ENCODE measurements at regions not wholly inside any gene's neighbourhood (a gene's known extent, or its start where the extent isn't known, plus 50 kb on each side); places are given as distances from the start of the nearest gene placed in this dataset.

DNA sequence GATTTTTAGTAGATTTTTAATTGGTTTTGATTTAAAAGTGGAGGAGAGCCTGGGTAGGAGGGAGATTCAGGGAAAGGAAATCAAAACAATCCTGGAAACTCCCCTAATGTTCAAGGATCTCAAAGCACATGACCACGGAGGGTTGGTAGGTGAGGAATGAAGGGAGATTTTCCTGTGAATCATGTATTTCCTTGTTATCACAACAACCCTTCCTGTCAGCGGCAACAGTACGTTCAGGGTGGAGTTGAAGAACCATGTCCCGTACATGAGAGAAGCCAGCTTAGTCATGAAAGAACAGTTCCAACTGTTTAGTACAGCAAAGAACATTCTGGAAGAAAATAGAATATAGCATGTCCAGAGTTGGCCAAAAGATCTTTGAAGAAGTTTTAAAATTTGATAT, 79.4 kb upstream of the SCAF8 start:
- no peaks in the 10 kb centered on the region for H3K9me3 ChIP-seq (ENCODE audit: control insufficient read depth in 4 of 4, insufficient read depth in 3 of 4, low read length in 3 of 4)
- no peaks in the 10 kb centered on the region for H3K36me3 ChIP-seq (ENCODE audit: control insufficient read depth in 4 of 4, insufficient read depth in 4 of 4, low read length in 4 of 4)
- H3K9ac ChIP-seq (ENCODE audit: insufficient read depth in 1 of 2, low read length in 2 of 2): peak overlapping the region in 1 of 2 donors; percentile 14
- H3K4me1 ChIP-seq (ENCODE audit: control insufficient read depth in 5 of 5, insufficient read depth in 5 of 5, low read length in 5 of 5): peaks cover 2 to 11% (median 6%) of the 10 kb centered on the region in 5 donors
- 29 to 43% methylated on average over 4 of the region's 4 CpGs for WGBS, 2 donors
- ATAC-seq (ENCODE audit: insufficient read depth, low FRiP score): peak; percentile 80
- H3K27ac ChIP-seq (ENCODE audit: low read depth in 1 of 2, low read length in 1 of 2): peak overlapping the region in 1 of 2 donors; percentile 21
- peak in 2 of 3 donors; percentile 40 to 41 for DNase-seq
- TF ChIP-seq, protein P1, sequence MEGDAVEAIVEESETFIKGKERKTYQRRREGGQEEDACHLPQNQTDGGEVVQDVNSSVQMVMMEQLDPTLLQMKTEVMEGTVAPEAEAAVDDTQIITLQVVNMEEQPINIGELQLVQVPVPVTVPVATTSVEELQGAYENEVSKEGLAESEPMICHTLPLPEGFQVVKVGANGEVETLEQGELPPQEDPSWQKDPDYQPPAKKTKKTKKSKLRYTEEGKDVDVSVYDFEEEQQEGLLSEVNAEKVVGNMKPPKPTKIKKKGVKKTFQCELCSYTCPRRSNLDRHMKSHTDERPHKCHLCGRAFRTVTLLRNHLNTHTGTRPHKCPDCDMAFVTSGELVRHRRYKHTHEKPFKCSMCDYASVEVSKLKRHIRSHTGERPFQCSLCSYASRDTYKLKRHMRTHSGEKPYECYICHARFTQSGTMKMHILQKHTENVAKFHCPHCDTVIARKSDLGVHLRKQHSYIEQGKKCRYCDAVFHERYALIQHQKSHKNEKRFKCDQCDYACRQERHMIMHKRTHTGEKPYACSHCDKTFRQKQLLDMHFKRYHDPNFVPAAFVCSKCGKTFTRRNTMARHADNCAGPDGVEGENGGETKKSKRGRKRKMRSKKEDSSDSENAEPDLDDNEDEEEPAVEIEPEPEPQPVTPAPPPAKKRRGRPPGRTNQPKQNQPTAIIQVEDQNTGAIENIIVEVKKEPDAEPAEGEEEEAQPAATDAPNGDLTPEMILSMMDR (IDR thresholded peaks at IDR 0.05; ENCODE audit: control extremely low read depth, extremely low read depth): no peak
- H3K4me3 ChIP-seq: no peak overlapping the region
- no peaks in the 10 kb centered on the region for H3K27me3 ChIP-seq (ENCODE audit: control insufficient read depth in 3 of 3, insufficient read depth in 3 of 3, low read length in 2 of 3)

DNA sequence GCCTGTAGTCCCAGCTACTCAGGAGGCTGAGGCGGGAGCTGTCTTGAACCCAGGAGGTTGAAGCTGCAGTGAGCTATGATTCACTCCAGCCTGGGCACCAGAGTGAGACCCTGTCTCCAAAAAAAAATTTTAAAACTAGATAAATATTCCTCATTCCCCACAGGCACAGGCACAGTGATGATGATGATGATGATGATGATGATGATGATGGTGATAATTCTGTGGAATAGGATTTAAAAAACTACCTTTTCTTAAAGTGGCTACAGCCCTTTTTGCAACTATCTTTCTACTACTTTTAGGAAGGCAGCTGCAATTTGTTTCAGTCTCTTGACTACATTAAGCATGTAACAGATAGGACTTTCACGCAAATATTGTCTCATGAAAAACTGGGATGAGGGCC, 76.6 kb upstream of the SCAF8 start:
- Histone ChIP-seq H3K4me1 (ENCODE audit: control insufficient read depth in 5 of 5, insufficient read depth in 5 of 5, low read length in 5 of 5) (peaks cover 0 to 11% (median 3%) of the 10 kb centered on the region in 5 donors), H3K9me3 (ENCODE audit: control insufficient read depth in 4 of 4, insufficient read depth in 3 of 4, low read length in 3 of 4) (no peaks in the 10 kb centered on the region), H3K36me3 (ENCODE audit: control insufficient read depth in 4 of 4, insufficient read depth in 4 of 4, low read length in 4 of 4) (no peaks in the 10 kb centered on the region), H3K9ac (ENCODE audit: insufficient read depth in 1 of 2, low read length in 2 of 2) (no peak overlapping the region), H3K27me3 (ENCODE audit: control insufficient read depth in 3 of 3, insufficient read depth in 3 of 3, low read length in 2 of 3) (no peaks in the 10 kb centered on the region), H3K27ac (ENCODE audit: low read depth in 1 of 2, low read length in 1 of 2) (no peak overlapping the region), H3K4me3 (no peak overlapping the region)
- TF ChIP-seq, protein P1 (IDR thresholded peaks at IDR 0.05; ENCODE audit: control extremely low read depth, extremely low read depth): no peak
- ATAC-seq (ENCODE audit: insufficient read depth, low FRiP score) (no peak), DNase-seq (no peak)
- WGBS, 2 donors: 93% methylated on average over 2 of the region's 2 CpGs

DNA sequence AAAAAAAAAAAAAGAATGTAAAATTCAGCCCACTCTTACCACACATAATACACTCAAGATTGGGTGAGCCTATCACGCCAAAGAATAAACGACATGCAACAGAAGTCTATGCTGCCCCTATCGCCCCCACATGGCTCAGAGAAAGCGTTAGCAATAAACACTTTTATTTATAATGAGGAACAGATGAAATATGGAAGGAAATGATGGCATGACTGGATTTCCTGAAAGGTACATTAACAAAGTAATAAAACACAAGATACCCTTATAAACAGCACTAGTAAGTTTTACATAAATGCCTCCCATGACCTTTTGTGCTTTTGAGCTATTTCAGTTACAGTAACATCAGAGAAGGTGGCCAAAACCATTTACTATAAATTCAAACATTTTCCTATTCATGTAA, 71.4 kb upstream of the SCAF8 start:
- Histone ChIP-seq H3K27me3 (ENCODE audit: control insufficient read depth in 3 of 3, insufficient read depth in 3 of 3, low read length in 2 of 3) (no peaks in the 10 kb centered on the region), H3K9ac (ENCODE audit: insufficient read depth in 1 of 2, low read length in 2 of 2) (no peak overlapping the region), H3K9me3 (ENCODE audit: control insufficient read depth in 4 of 4, insufficient read depth in 3 of 4, low read length in 3 of 4) (no peaks in the 10 kb centered on the region), H3K36me3 (ENCODE audit: control insufficient read depth in 4 of 4, insufficient read depth in 4 of 4, low read length in 4 of 4) (no peaks in the 10 kb centered on the region), H3K27ac (ENCODE audit: low read depth in 1 of 2, low read length in 1 of 2) (no peak overlapping the region), H3K4me3 (no peak overlapping the region), H3K4me1 (ENCODE audit: control insufficient read depth in 5 of 5, insufficient read depth in 5 of 5, low read length in 5 of 5) (no peaks in the 10 kb centered on the region)
- 19 to 38% methylated on average over 4 of the region's 4 CpGs for WGBS, 2 donors
- DNase-seq (no peak), ATAC-seq (ENCODE audit: insufficient read depth, low FRiP score) (no peak)
- TF ChIP-seq, protein P1 (IDR thresholded peaks at IDR 0.05; ENCODE audit: control extremely low read depth, extremely low read depth): no peak

DNA sequence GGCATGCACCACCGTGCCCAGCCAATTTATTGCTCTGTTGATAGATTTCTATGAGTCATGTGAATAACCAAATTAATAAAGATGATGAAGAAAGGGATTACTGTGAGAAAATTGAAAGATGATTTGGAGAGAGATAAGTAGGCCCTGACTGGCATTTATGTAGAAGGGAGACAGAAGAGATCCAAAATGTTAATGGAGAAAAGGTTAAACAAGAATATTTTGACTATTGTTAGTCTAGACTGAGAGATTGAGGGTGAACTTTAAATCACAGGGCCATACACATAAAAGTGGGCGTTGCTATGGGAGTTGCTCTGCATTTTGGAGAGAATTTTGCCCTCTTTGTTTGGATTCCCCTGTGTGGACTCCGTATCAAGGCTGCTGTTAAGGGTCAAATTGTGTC, 68.9 kb upstream of the SCAF8 start:
- Histone ChIP-seq H3K9ac (ENCODE audit: insufficient read depth in 1 of 2, low read length in 2 of 2) (no peak overlapping the region), H3K36me3 (ENCODE audit: control insufficient read depth in 4 of 4, insufficient read depth in 4 of 4, low read length in 4 of 4) (no peaks in the 10 kb centered on the region), H3K9me3 (ENCODE audit: control insufficient read depth in 4 of 4, insufficient read depth in 3 of 4, low read length in 3 of 4) (no peaks in the 10 kb centered on the region), H3K4me3 (no peak overlapping the region), H3K27ac (ENCODE audit: low read depth in 1 of 2, low read length in 1 of 2) (no peak overlapping the region), H3K4me1 (ENCODE audit: control insufficient read depth in 5 of 5, insufficient read depth in 5 of 5, low read length in 5 of 5) (no peaks in the 10 kb centered on the region), H3K27me3 (ENCODE audit: control insufficient read depth in 3 of 3, insufficient read depth in 3 of 3, low read length in 2 of 3) (no peaks in the 10 kb centered on the region)
- DNase-seq (no peak), ATAC-seq (ENCODE audit: insufficient read depth, low FRiP score) (no peak)
- WGBS, 2 donors: 96 to 97% methylated on average over 3 of the region's 3 CpGs
- TF ChIP-seq, protein P1 (IDR thresholded peaks at IDR 0.05; ENCODE audit: control extremely low read depth, extremely low read depth): no peak
